Lower lobe of right lung (tissue), 2 donors: ENCODE measurements at regions not wholly inside any gene's neighbourhood (a gene's known extent, or its start where the extent isn't known, plus 50 kb on each side); places are given as distances from the start of the nearest gene placed in this dataset.

Experiments used
- ATAC-seq, 2 donors: fragments of 200-7000 bp; cut with Tn5 transposase; one replicate each; pipeline ENCODE4 v1.9.1; 2020 to 2022; ENCODE audit warnings: mild to moderate bottlenecking in 2 of 2, moderate library complexity in 2 of 2
- DNase-seq: peaks from one replicate; pipeline ENCODE4 v3.0.0-alpha.2; 2020
- H3K27ac ChIP-seq: fragments of 200-600 bp; one replicate; pipeline ENCODE4 v1.8.0; 2022
- H3K27me3 ChIP-seq: fragments of 200-600 bp; one replicate; pipeline ENCODE4 v1.8.0; 2022; ENCODE audit warnings: low read depth
- H3K36me3 ChIP-seq: fragments of 200-600 bp; one replicate; pipeline ENCODE4 v1.8.0; 2022; ENCODE audit warnings: mild to moderate bottlenecking
- H3K4me1 ChIP-seq: fragments of 200-600 bp; one replicate; pipeline ENCODE4 v1.8.0; 2022
- H3K4me3 ChIP-seq: fragments of 200-600 bp; one replicate; pipeline ENCODE4 v1.8.0; 2022; ENCODE audit warnings: mild to moderate bottlenecking
- H3K9me3 ChIP-seq: fragments of 200-600 bp; one replicate; pipeline ENCODE4 v1.8.0; 2022
- CTCF ChIP-seq: fragments of 200-600 bp; IDR thresholded peaks from one replicate; pipeline ENCODE4 v1.8.0; 2022; ENCODE audit warnings: antibody characterized with exemption, mild to moderate bottlenecking
- intact Hi-C: fragments of 100-400 bp; cut with DNase I; formaldehyde crosslinking; loops from one replicate; pipeline ENCODE4 v1.11.0; 2022
- donor health status: DM: no; HTN: yes; CAD: no; lungs with severe emphysema.

- ATAC-seq (peak; percentile 76 to 84), DNase-seq (no peak)
- H3K4me3 ChIP-seq: peak overlapping the region; percentile 59
- H3K9me3 ChIP-seq: no peaks in the 10 kb centered on the region
- H3K4me1 ChIP-seq: peaks cover 17% of the 10 kb centered on the region
- TF ChIP-seq CTCF: peak; percentile 70
- peak overlapping the region; percentile 59 for H3K27ac ChIP-seq
- no peaks in the 10 kb centered on the region for H3K36me3 ChIP-seq
- intact Hi-C loops: loop anchor here (10.0 kb wide), 1 partner anchor 420 kb away; no protein-coding TSS in a partner anchor
- peaks cover 24% of the 10 kb centered on the region for H3K27me3 ChIP-seq
Measured at GRCh38 chr2:176554101-176555048, 285.1 kb downstream of the MTX2 start.

- DNase-seq: no peak
- Histone ChIP-seq H3K9me3 (no peaks in the 10 kb centered on the region), H3K36me3 (no peaks in the 10 kb centered on the region), H3K4me3 (no peak overlapping the region), H3K27me3 (peaks cover 24% of the 10 kb centered on the region), H3K27ac (no peak overlapping the region), H3K4me1 (peaks cover 17% of the 10 kb centered on the region)
- TF ChIP-seq CTCF: no peak
- intact Hi-C loops: loop anchor here (10.0 kb wide), 1 partner anchor 420 kb away; no protein-coding TSS in a partner anchor
- no peak for ATAC-seq
Measured at GRCh38 chr2:176555112-176555511, 285.9 kb downstream of the MTX2 start.

- Histone ChIP-seq H3K27me3 (peaks cover 24% of the 10 kb centered on the region), H3K27ac (no peak overlapping the region), H3K9me3 (no peaks in the 10 kb centered on the region), H3K36me3 (no peaks in the 10 kb centered on the region), H3K4me1 (peaks cover 17% of the 10 kb centered on the region), H3K4me3 (no peak overlapping the region)
- intact Hi-C loops: loop anchor here (10.0 kb wide), 1 partner anchor 421 kb away; no protein-coding TSS in a partner anchor
- DNase-seq (no peak), ATAC-seq (no peak)
- TF ChIP-seq CTCF: no peak
Measured at GRCh38 chr2:176555781-176556180, 286.5 kb downstream of the MTX2 start.

GRCh38 chr2:176556373-176556772, 287.1 kb downstream of the MTX2 start:
- intact Hi-C loops: loop anchor here (10.0 kb wide), 1 partner anchor 422 kb away; no protein-coding TSS in a partner anchor
- H3K27me3 ChIP-seq: peaks cover 24% of the 10 kb centered on the region

GRCh38 chr2:176557821-176558220, 288.6 kb downstream of the MTX2 start:
- no peak for DNase-seq
- H3K27me3 ChIP-seq: peaks cover 24% of the 10 kb centered on the region
- no peak overlapping the region for H3K27ac ChIP-seq
- no peak for ATAC-seq
- peaks cover 16% of the 10 kb centered on the region for H3K4me1 ChIP-seq
- H3K4me3 ChIP-seq: no peak overlapping the region
- no peaks in the 10 kb centered on the region for H3K36me3 ChIP-seq
- TF ChIP-seq CTCF: no peak
- intact Hi-C loops: loop anchor here (10.0 kb wide), 1 partner anchor 423 kb away; no protein-coding TSS in a partner anchor
- H3K9me3 ChIP-seq: no peaks in the 10 kb centered on the region

More at GRCh38 chr2:176556373-176556772, 287.1 kb downstream of the MTX2 start:
- no peak for ATAC-seq
- no peak for TF ChIP-seq CTCF
- no peak overlapping the region for H3K27ac ChIP-seq
- peaks cover 17% of the 10 kb centered on the region for H3K4me1 ChIP-seq
- no peaks in the 10 kb centered on the region for H3K9me3 ChIP-seq
- no peak for DNase-seq
- no peak overlapping the region for H3K4me3 ChIP-seq
- H3K36me3 ChIP-seq: no peaks in the 10 kb centered on the region
